Testis (tissue), 2 donors: ENCODE measurements at regions not wholly inside any gene's neighbourhood (a gene's known extent, or its start where the extent isn't known, plus 50 kb on each side); places are given as distances from the start of the nearest gene placed in this dataset.

ENCODE experiments used
- DNase-seq: peaks from one replicate; pipeline ENCODE4 v3.0.0-alpha.2; 2019
- H3K27ac ChIP-seq, 2 donors: fragments of 200-600 bp; sonication (generic); one replicate each; pipeline ENCODE4 v1.5.1; 2019
- H3K27me3 ChIP-seq: fragments of 200-600 bp; sonication (generic); one replicate; pipeline ENCODE4 v1.5.1; 2019
- H3K36me3 ChIP-seq: fragments of 200-600 bp; sonication (generic); one replicate; pipeline ENCODE4 v1.5.1; 2017; ENCODE audit warnings: low read depth; ENCODE audit errors: missing control alignments
- H3K4me1 ChIP-seq: fragments of 200-600 bp; sonication (generic); one replicate; pipeline ENCODE4 v1.5.1; 2019
- H3K4me3 ChIP-seq, 2 donors: fragments of 200-600 bp; sonication (generic); one replicate each; pipeline ENCODE4 v1.5.1; 2017 to 2019
- H3K9me3 ChIP-seq: fragments of 200-600 bp; sonication (generic); one replicate; pipeline ENCODE4 v1.5.1; 2017
- POLR2A ChIP-seq: fragments of 450-650 bp; IDR thresholded peaks from one replicate; pipeline ENCODE4 v1.6.1; 2017; ENCODE audit warnings: antibody characterized with exemption, mild to moderate bottlenecking, moderate library complexity
- WGBS, 2 donors: methylation state at CpG; one replicate each; pipeline ENCODE4 v1.1.5; 2018; 5-methylcytosine and 5-hydroxymethylcytosine counted together
- intact Hi-C: fragments of 100-400 bp; cut with DNase I; formaldehyde crosslinking; loops from one replicate; pipeline ENCODE4 v1.15.1; 2023; ENCODE audit warnings: low total_unique reads
- TF ChIP-seq, protein P1 (sequence below), 3 experiments: fragments of 450-650 bp in 2 of 3; fragments of 200-600 bp in 1 of 3; sonication (generic) in 1 of 3; IDR thresholded peaks; one replicate each; pipeline ENCODE4 v1.5.1; 2016 to 2019; ENCODE audit warnings: antibody characterized with exemption in 3 of 3, mild to moderate bottlenecking in 2 of 3, moderate library complexity in 1 of 3

GRCh38 chr2:220850116-220850515, 722.0 kb downstream of the EPHA4 start:
- H3K9me3 ChIP-seq, result no peaks in the 10 kb centered on the region
- WGBS, 2 donors, result 80 to 81% methylated on average over 3 of the region's 3 CpGs
- no peaks in the 10 kb centered on the region for H3K4me1 ChIP-seq
- no peak overlapping the region for H3K4me3 ChIP-seq
- intact Hi-C loops, result no loop called here
- no peak for DNase-seq
- TF ChIP-seq, protein P1, sequence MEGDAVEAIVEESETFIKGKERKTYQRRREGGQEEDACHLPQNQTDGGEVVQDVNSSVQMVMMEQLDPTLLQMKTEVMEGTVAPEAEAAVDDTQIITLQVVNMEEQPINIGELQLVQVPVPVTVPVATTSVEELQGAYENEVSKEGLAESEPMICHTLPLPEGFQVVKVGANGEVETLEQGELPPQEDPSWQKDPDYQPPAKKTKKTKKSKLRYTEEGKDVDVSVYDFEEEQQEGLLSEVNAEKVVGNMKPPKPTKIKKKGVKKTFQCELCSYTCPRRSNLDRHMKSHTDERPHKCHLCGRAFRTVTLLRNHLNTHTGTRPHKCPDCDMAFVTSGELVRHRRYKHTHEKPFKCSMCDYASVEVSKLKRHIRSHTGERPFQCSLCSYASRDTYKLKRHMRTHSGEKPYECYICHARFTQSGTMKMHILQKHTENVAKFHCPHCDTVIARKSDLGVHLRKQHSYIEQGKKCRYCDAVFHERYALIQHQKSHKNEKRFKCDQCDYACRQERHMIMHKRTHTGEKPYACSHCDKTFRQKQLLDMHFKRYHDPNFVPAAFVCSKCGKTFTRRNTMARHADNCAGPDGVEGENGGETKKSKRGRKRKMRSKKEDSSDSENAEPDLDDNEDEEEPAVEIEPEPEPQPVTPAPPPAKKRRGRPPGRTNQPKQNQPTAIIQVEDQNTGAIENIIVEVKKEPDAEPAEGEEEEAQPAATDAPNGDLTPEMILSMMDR (IDR thresholded peaks at IDR 0.05), result no peak
- TF ChIP-seq POLR2A, result no peak
- no peaks in the 10 kb centered on the region for H3K27me3 ChIP-seq
- no peaks in the 10 kb centered on the region for H3K36me3 ChIP-seq
- no peak overlapping the region for H3K27ac ChIP-seq

GRCh38 chr2:220855296-220855695, 716.8 kb downstream of the EPHA4 start:
- no peaks in the 10 kb centered on the region for H3K27me3 ChIP-seq
- no peak for TF ChIP-seq POLR2A
- TF ChIP-seq, protein P1 (IDR thresholded peaks at IDR 0.05), result no peak
- DNase-seq, result no peak
- 56 to 64% methylated on average over 2 of the region's 2 CpGs for WGBS, 2 donors
- H3K36me3 ChIP-seq, result no peaks in the 10 kb centered on the region
- no peaks in the 10 kb centered on the region for H3K9me3 ChIP-seq
- H3K4me3 ChIP-seq, result no peak overlapping the region
- intact Hi-C loops, result no loop called here
- H3K27ac ChIP-seq, result no peak overlapping the region
- H3K4me1 ChIP-seq, result no peaks in the 10 kb centered on the region

DNA sequence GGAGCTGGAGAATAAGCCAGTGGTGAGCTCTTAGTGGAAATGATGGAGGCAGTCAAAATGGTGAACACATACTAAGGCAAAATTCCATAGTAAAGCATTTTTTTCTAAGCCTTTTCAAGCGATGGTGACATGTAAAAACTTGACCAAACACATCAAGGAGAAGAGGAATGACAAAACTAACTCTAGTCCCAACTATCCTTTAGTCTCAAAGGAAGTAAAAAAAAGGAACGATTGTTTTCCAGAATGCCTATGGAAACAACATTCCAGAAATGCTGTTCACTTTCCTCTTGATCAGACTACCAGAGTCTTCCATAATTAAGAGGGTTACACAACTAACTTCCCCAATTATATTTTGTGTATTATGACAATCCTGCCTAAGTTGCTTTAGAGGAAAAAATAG, 715.6 kb downstream of the EPHA4 start:
- H3K36me3 ChIP-seq, result no peaks in the 10 kb centered on the region
- WGBS, 2 donors, result 85 to 88% methylated on average over 2 of the region's 2 CpGs
- H3K27ac ChIP-seq, result no peak overlapping the region
- no peaks in the 10 kb centered on the region for H3K27me3 ChIP-seq
- H3K4me1 ChIP-seq, result no peaks in the 10 kb centered on the region
- no peaks in the 10 kb centered on the region for H3K9me3 ChIP-seq
- intact Hi-C loops, result no loop called here
- TF ChIP-seq, protein P1 (IDR thresholded peaks at IDR 0.05), result no peak
- no peak for TF ChIP-seq POLR2A
- DNase-seq, result no peak
- no peak overlapping the region for H3K4me3 ChIP-seq

DNA sequence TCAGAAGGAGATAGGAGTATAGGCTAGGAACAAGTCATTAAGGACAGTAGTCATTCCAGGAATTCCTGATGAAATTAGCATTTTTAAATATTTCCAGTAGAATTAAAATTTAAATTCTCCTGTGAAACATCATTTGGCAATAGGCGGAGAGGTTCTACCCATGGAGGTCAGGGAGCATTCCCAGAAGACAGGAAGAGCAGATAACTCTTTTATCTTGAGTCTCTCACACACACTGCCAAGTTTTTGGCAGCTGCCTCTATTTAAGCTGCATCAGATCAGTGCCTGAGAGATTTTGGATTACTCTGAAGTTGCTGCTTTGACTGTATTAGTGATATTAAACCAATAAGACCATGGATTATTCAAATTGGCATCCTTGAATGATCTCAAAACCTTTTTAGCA, 714.7 kb downstream of the EPHA4 start:
- intact Hi-C loops, result no loop called here
- TF ChIP-seq, protein P1 (IDR thresholded peaks at IDR 0.05), result no peak
- Histone ChIP-seq H3K27ac (no peak overlapping the region), H3K27me3 (no peaks in the 10 kb centered on the region), H3K9me3 (no peaks in the 10 kb centered on the region), H3K4me3 (no peak overlapping the region), H3K4me1 (no peaks in the 10 kb centered on the region), H3K36me3 (no peaks in the 10 kb centered on the region)
- DNase-seq, result no peak
- 51 to 52% methylated on average over 1 of the region's 1 CpG for WGBS, 2 donors

DNA sequence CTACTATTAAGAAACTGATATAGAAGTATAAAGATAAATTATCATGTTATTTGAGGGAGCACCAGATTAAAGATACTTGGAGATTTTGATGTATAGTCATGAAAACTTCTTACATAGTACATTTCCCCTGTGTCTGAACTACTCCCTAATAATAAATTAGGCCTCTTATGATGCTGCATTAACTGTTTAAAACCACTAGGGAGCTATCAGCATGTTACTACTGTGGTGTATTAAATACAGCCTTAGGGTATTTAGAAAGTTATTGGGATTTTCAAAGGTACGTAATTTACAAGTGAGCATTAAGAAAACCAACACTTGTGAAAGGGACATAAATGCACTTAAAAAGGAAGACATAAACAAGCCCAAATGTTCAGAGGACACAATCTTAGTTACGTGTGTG, 714.0 kb downstream of the EPHA4 start:
- TF ChIP-seq POLR2A, result no peak
- TF ChIP-seq, protein P1 (IDR thresholded peaks at IDR 0.05), result no peak
- H3K4me3 ChIP-seq, result no peak overlapping the region
- no peaks in the 10 kb centered on the region for H3K4me1 ChIP-seq
- WGBS, 2 donors, result 97 to 98% methylated on average over 2 of the region's 2 CpGs
- intact Hi-C loops, result no loop called here
- no peak for DNase-seq
- no peaks in the 10 kb centered on the region for H3K9me3 ChIP-seq
- no peaks in the 10 kb centered on the region for H3K36me3 ChIP-seq
- H3K27ac ChIP-seq, result no peak overlapping the region
- H3K27me3 ChIP-seq, result no peaks in the 10 kb centered on the region
